OCI-LY1 (cell line): ENCODE measurements at regions not wholly inside any gene's neighbourhood (a gene's known extent, or its start where the extent isn't known, plus 50 kb on each side); places are given as distances from the start of the nearest gene placed in this dataset.

Experiments
- CTCF ChIP-seq: fragments of 200-600 bp; sonication (generic), shearing (Covaris generic); IDR thresholded peaks from 2 replicates; pipeline ENCODE4 v1.5.1; 2017; ENCODE audit warnings: mild to moderate bottlenecking, antibody characterized with exemption, low read length, moderate library complexity, mixed read lengths
- EZH2 ChIP-seq: fragments of 200-600 bp; sonication (generic), shearing (Covaris generic); IDR thresholded peaks from 2 replicates; pipeline ENCODE4 v1.8.0; 2017; ENCODE audit warnings: borderline replicate concordance, mixed run types, mild to moderate bottlenecking, antibody characterized with exemption, low read length, moderate library complexity, mixed read lengths

GRCh38 chr21:22343303-22343702 is 1345.1 kb downstream of the NCAM2 start:
- TF ChIP-seq CTCF = no peak
- TF ChIP-seq EZH2 = no peak
